GM18520 (cell line): ENCODE measurements at regions not wholly inside any gene's neighbourhood (a gene's known extent, or its start where the extent isn't known, plus 50 kb on each side); places are given as distances from the start of the nearest gene placed in this dataset.
A peak's percentile ranks its signal among the peaks of the same experiment; 100 is the strongest.
"Not testable (repeated sequence)": the region's sequence is repeated elsewhere in the genome, so short reads cannot be mapped to it uniquely, and the experiment has no call there.

ENCODE experiments used
- ATAC-seq: cut with Tn5 transposase; IDR thresholded peaks from one replicate; pipeline ENCODE4 v1.9.1; 2021; ENCODE audit not compliant: unreplicated experiment

- ATAC-seq = no peak
Measured at GRCh38 chr5:130845049-130845765, 319.8 kb downstream of the HINT1 start.

GRCh38 chr5:130836729-130837649, 328.1 kb downstream of the HINT1 start:
- ATAC-seq = peak; percentile 63

- ATAC-seq = not testable (repeated sequence)
Measured at GRCh38 chr5:130817598-130818384, 347.3 kb downstream of the HINT1 start.

- ATAC-seq = no peak
Measured at GRCh38 chr5:130815246-130815645, 349.8 kb downstream of the HINT1 start.

- no peak for ATAC-seq
Measured at GRCh38 chr5:130808691-130809090, 356.4 kb downstream of the HINT1 start.

- ATAC-seq = no peak
Measured at GRCh38 chr5:130805648-130806047, 359.4 kb downstream of the HINT1 start.

- no peak for ATAC-seq
Measured at GRCh38 chr5:130805036-130805435, 360.0 kb downstream of the HINT1 start.

GRCh38 chr5:130801963-130802362, 363.1 kb downstream of the HINT1 start:
- no peak for ATAC-seq

- ATAC-seq = no peak
Measured at GRCh38 chr5:130799015-130799414, 366.0 kb downstream of the HINT1 start.

GRCh38 chr5:130797303-130797702, 367.8 kb downstream of the HINT1 start:
- ATAC-seq = no peak

- ATAC-seq = no peak
Measured at GRCh38 chr5:130796902-130797301, 368.2 kb downstream of the HINT1 start.

GRCh38 chr5:130796032-130796431, 369.0 kb downstream of the HINT1 start:
- ATAC-seq = no peak

GRCh38 chr5:130795037-130795436, 370.0 kb downstream of the HINT1 start:
- ATAC-seq = no peak

GRCh38 chr5:130777794-130778193, 387.3 kb downstream of the HINT1 start:
- no peak for ATAC-seq

- no peak for ATAC-seq
Measured at GRCh38 chr5:130773813-130774212, 391.2 kb downstream of the HINT1 start.

- no peak for ATAC-seq
Measured at GRCh38 chr5:130762031-130762430, 403.0 kb downstream of the HINT1 start.

GRCh38 chr5:130759061-130759460, 406.0 kb downstream of the HINT1 start:
- no peak for ATAC-seq

GRCh38 chr5:130747556-130747955, 417.5 kb downstream of the HINT1 start:
- no peak for ATAC-seq

- ATAC-seq = not testable (repeated sequence)
Measured at GRCh38 chr5:130746641-130747040, 418.4 kb downstream of the HINT1 start.

GRCh38 chr5:130743092-130743491, 422.0 kb downstream of the HINT1 start:
- no peak for ATAC-seq

- no peak for ATAC-seq
Measured at GRCh38 chr5:130740047-130740569, 424.9 kb downstream of the HINT1 start.
